OCI-LY1 (cell line): ENCODE measurements at regions not wholly inside any gene's neighbourhood (a gene's known extent, or its start where the extent isn't known, plus 50 kb on each side); places are given as distances from the start of the nearest gene placed in this dataset.

ENCODE experiments used
- CTCF ChIP-seq: fragments of 200-600 bp; sonication (generic), shearing (Covaris generic); IDR thresholded peaks from 2 replicates; pipeline ENCODE4 v1.5.1; 2017; ENCODE audit warnings: mild to moderate bottlenecking, antibody characterized with exemption, low read length, moderate library complexity, mixed read lengths
- EZH2 ChIP-seq: fragments of 200-600 bp; sonication (generic), shearing (Covaris generic); IDR thresholded peaks from 2 replicates; pipeline ENCODE4 v1.8.0; 2017; ENCODE audit warnings: borderline replicate concordance, mixed run types, mild to moderate bottlenecking, antibody characterized with exemption, low read length, moderate library complexity, mixed read lengths

- TF ChIP-seq EZH2 = no peak
- TF ChIP-seq CTCF = no peak
Measured at GRCh38 chr16:52283584-52284375, 263.2 kb downstream of the TOX3 start.
